ENCODE measurements at regions not wholly inside any gene's neighbourhood (a gene's known extent, or its start where the extent isn't known, plus 50 kb on each side); places are given as distances from the start of the nearest gene placed in this dataset.

- H3K4me3 ChIP-seq (ENCODE audit: low read length), result no peak overlapping the region
- DNase-seq (ENCODE audit: low read depth), result peak; percentile 89
- TF ChIP-seq CTCF (IDR thresholded peaks at IDR 0.05; ENCODE audit: insufficient read depth, low read depth, low read length, missing control alignments), result no peak
Observed at GRCh38 chr4:183832776-183833450, 72.2 kb upstream of the STOX2 start.

DNA sequence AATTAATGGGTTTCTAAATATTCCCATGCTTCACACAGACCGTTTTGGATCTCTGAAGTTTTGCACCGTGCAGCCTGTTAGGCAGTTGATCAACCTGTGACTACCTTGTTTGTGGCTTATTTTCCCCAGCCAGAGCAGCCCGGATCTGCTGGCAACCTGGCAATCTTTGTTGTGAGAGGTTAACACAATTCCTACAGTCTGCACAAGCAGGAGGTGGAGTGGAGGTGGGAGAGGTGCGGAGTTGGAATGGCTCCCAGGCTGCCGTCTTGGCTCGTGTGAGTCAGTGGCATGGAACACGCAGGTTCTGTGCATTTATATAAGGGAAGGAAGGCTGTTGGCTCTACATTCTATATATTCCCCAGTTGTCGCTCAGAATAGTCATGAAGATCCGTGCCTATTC, 70.9 kb upstream of the STOX2 start:
- H3K4me3 ChIP-seq (ENCODE audit: low read length), result no peak overlapping the region
- no peak for TF ChIP-seq CTCF (IDR thresholded peaks at IDR 0.05; ENCODE audit: insufficient read depth, low read depth, low read length, missing control alignments)
- peak; percentile 67 for DNase-seq (ENCODE audit: low read depth)

- TF ChIP-seq CTCF (IDR thresholded peaks at IDR 0.05; ENCODE audit: insufficient read depth, low read depth, low read length, missing control alignments), result no peak
- no peak for DNase-seq (ENCODE audit: low read depth)
Observed at GRCh38 chr4:183837222-183837621, 67.9 kb upstream of the STOX2 start.

GRCh38 chr4:183838987-183839712, 66.0 kb upstream of the STOX2 start:
- DNase-seq (ENCODE audit: low read depth), result peak; percentile 47
- peak; percentile 45 for TF ChIP-seq CTCF (IDR thresholded peaks at IDR 0.05; ENCODE audit: insufficient read depth, low read depth, low read length, missing control alignments)
- no peak overlapping the region for H3K4me3 ChIP-seq (ENCODE audit: low read length)

More at GRCh38 chr4:183837222-183837621, 67.9 kb upstream of the STOX2 start:
- no peak overlapping the region for H3K4me3 ChIP-seq (ENCODE audit: low read length)

DNA sequence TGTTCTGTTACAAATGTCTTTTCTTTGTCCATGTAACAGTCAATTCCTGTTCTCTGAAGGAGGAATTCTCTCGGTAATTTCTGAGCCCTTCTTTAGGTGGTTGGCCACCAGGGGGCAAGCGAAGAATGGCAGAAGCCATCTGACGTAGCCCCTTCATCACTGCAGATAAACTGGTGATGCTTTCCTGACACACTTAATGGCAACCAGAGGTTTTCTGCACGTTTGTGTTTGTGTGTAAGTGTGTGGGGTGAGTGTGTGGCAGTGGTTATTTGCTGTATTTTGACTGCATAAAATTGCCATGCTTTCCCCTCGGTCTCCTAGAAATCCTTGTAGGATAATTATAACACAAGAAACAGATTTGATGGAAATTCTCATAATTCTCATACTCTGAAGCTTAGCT, 64.8 kb upstream of the STOX2 start:
- DNase-seq (ENCODE audit: low read depth), result peak; percentile 84
- peak; percentile 90 for TF ChIP-seq CTCF (IDR thresholded peaks at IDR 0.05; ENCODE audit: insufficient read depth, low read depth, low read length, missing control alignments)

DNA sequence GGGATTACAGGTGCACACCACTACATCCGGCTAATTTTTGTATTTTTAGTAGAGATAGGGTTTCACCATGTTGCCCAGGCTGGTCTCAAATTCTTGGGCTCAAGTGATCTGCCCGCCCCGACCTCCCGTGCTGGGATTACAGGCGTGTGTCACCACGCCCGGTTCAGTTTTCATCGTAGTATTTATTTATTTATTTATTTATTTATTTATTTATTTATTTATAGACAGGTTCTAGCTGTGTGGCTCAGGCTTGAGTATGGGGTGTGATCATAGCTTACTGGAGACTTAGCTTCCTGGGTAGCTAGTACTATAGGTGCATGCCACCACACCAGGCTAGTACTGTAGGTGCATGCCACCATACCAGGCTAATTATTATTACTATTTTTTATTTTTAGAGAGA, 64.1 kb upstream of the STOX2 start:
- no peak for TF ChIP-seq CTCF (IDR thresholded peaks at IDR 0.05; ENCODE audit: insufficient read depth, low read depth, low read length, missing control alignments)

More for the DNA sequence above, 64.8 kb upstream of the STOX2 start:
- H3K4me3 ChIP-seq (ENCODE audit: low read length), result no peak overlapping the region

More for the DNA sequence above, 64.1 kb upstream of the STOX2 start:
- H3K4me3 ChIP-seq (ENCODE audit: low read length), result no peak overlapping the region
- no peak for DNase-seq (ENCODE audit: low read depth)

All from epithelial cell of esophagus (primary cell).